ENCODE measurements at regions not wholly inside any gene's neighbourhood (a gene's known extent, or its start where the extent isn't known, plus 50 kb on each side); places are given as distances from the start of the nearest gene placed in this dataset.

DNA sequence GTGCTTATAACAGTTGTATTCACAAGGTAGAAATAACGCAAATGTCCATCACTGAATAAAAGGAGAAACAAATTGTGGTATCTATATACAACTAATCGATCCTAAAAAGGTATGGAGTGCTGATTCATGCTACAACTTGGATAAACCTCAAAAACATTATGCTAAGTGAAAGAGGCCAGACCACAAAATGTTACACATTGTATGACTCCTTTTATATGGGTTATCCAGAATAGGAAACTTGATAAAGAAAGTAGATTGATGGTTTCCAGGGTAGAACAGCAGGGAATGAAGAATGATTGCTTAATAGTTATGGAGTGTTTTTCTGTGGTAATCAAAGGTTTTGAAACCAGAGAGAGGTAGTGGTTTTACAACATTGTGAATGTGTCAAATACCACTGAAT is 432.2 kb upstream of the TRIB2 start:
- H3K4me2 ChIP-seq (ENCODE audit: control insufficient read depth, extremely low read depth, insufficient read depth, low read depth, low read length), result no peak overlapping the region

DNA sequence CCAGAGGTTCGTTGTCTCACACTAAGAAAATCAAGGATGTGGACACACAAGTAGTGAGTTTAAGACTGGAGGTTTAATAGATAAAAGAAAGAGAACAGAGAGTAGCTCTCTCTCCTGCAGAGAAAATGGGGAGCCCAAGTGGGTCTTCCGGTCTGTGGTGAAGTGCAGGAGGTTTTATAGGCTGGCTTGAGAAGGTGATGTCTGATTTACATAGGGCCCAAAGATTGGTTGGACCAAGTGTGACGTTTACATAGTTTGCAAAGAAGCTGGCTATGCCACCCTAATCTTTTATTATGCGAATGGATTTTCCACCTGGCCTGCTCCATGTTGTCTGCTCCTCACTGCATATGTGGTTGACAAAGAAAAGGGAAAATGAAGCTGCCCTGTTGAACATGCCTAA is 430.4 kb upstream of the TRIB2 start:
- no peak overlapping the region for H3K27ac ChIP-seq (ENCODE audit: control insufficient read depth, insufficient read depth, low read length)
- peaks cover 27% of the 10 kb centered on the region for H3K4me1 ChIP-seq (ENCODE audit: control insufficient read depth, extremely low read depth, insufficient read depth, low read length)

More for the DNA sequence above, 432.2 kb upstream of the TRIB2 start:
- H3K27me3 ChIP-seq (ENCODE audit: control insufficient read depth, extremely low read depth, insufficient read depth, low read length), result no peaks in the 10 kb centered on the region
- H4K20me1 ChIP-seq (ENCODE audit: control insufficient read depth, extremely low read depth, insufficient read depth, low read length), result no peaks in the 10 kb centered on the region
- no peak overlapping the region for H3K9ac ChIP-seq (ENCODE audit: control insufficient read depth, extremely low read depth, insufficient read depth, low read length)
- dilution Hi-C loops (cut with MboI; ENCODE audit: extremely low pct_ligation_motif_present, low sequenced_read_pairs), result no loop called here
- no peak for TF ChIP-seq EZH2 (IDR thresholded peaks at IDR 0.05; ENCODE audit: low read length)
- TF ChIP-seq, protein P1, sequence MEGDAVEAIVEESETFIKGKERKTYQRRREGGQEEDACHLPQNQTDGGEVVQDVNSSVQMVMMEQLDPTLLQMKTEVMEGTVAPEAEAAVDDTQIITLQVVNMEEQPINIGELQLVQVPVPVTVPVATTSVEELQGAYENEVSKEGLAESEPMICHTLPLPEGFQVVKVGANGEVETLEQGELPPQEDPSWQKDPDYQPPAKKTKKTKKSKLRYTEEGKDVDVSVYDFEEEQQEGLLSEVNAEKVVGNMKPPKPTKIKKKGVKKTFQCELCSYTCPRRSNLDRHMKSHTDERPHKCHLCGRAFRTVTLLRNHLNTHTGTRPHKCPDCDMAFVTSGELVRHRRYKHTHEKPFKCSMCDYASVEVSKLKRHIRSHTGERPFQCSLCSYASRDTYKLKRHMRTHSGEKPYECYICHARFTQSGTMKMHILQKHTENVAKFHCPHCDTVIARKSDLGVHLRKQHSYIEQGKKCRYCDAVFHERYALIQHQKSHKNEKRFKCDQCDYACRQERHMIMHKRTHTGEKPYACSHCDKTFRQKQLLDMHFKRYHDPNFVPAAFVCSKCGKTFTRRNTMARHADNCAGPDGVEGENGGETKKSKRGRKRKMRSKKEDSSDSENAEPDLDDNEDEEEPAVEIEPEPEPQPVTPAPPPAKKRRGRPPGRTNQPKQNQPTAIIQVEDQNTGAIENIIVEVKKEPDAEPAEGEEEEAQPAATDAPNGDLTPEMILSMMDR (optimal IDR thresholded peaks at IDR 0.05 in 1 of 3, IDR thresholded peaks at IDR 0.05 in 1 of 3, conservative IDR thresholded peaks at IDR 0.05 in 1 of 3; ENCODE audit: extremely low read depth in 1 of 3, insufficient read depth in 2 of 3, low read length in 3 of 3), result no peak
- H3K4me3 ChIP-seq (ENCODE audit: control insufficient read depth in 2 of 3, extremely low read depth in 1 of 3, insufficient read depth in 2 of 3, low read depth in 1 of 3, low read length in 3 of 3), result no peak overlapping the region
- no peak overlapping the region for H3K27ac ChIP-seq (ENCODE audit: control insufficient read depth, insufficient read depth, low read length)
- H3K4me1 ChIP-seq (ENCODE audit: control insufficient read depth, extremely low read depth, insufficient read depth, low read length), result peaks cover 27% of the 10 kb centered on the region
- H3K9me1 ChIP-seq (ENCODE audit: control insufficient read depth, extremely low read depth, insufficient read depth, low read length), result no peaks in the 10 kb centered on the region
- no peaks in the 10 kb centered on the region for H3K36me3 ChIP-seq (ENCODE audit: control insufficient read depth in 2 of 2, extremely low read depth in 1 of 2, insufficient read depth in 2 of 2, low read length in 2 of 2)
- no peak overlapping the region for H2AFZ ChIP-seq (ENCODE audit: control insufficient read depth, low read length)
- DNase-seq (ENCODE audit: low read depth, low spot score) (peak; percentile 21), FAIRE-seq (peak; percentile 56)
- H3K79me2 ChIP-seq (ENCODE audit: control insufficient read depth, insufficient read depth, low read length), result no peaks in the 10 kb centered on the region
- H3K9me3 ChIP-seq (ENCODE audit: control insufficient read depth, low read depth, low read length), result no peaks in the 10 kb centered on the region

DNA sequence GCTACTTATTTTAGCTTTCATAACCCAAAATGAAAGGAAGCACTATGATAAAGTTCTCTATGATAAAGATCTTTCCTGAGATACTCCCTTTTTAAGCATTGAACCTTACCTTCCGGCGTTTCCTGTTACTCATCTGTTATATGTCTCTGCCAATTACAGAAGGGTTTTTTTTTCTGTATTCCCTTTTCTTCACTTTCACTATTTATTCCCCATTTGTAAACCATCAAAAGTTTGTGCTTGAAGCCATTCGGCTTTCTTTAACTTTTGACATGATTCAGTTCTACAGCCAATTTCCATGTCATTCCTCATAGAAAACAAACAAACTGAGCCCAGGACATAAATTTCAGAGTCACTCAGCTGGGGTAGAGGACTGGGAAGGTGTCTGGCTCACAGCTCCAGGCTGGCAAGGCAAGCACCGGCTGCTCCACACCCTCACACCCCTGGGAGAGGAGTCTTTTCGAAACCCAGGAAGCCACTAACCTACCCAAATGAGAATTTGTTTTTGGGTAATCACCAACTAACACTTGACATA is 429.4 kb upstream of the TRIB2 start:
- no peaks in the 10 kb centered on the region for H3K27me3 ChIP-seq (ENCODE audit: control insufficient read depth, extremely low read depth, insufficient read depth, low read length)
- H3K4me1 ChIP-seq (ENCODE audit: control insufficient read depth, extremely low read depth, insufficient read depth, low read length), result peaks cover 27% of the 10 kb centered on the region
- H2AFZ ChIP-seq (ENCODE audit: control insufficient read depth, low read length), result peak overlapping the region; percentile 6
- FAIRE-seq (peak; percentile 87), DNase-seq (ENCODE audit: low read depth, low spot score) (no peak)
- no peaks in the 10 kb centered on the region for H3K9me1 ChIP-seq (ENCODE audit: control insufficient read depth, extremely low read depth, insufficient read depth, low read length)
- TF ChIP-seq, protein P1 (optimal IDR thresholded peaks at IDR 0.05 in 1 of 3, IDR thresholded peaks at IDR 0.05 in 1 of 3, conservative IDR thresholded peaks at IDR 0.05 in 1 of 3; ENCODE audit: extremely low read depth in 1 of 3, insufficient read depth in 2 of 3, low read length in 3 of 3), result no peak
- no peak for TF ChIP-seq EZH2 (IDR thresholded peaks at IDR 0.05; ENCODE audit: low read length)
- peak overlapping the region; percentile 12 for H3K9ac ChIP-seq (ENCODE audit: control insufficient read depth, extremely low read depth, insufficient read depth, low read length)
- no peaks in the 10 kb centered on the region for H3K79me2 ChIP-seq (ENCODE audit: control insufficient read depth, insufficient read depth, low read length)
- peak overlapping the region in 2 of 3 experiments; percentile 39 to 58 for H3K4me3 ChIP-seq (ENCODE audit: control insufficient read depth in 2 of 3, extremely low read depth in 1 of 3, insufficient read depth in 2 of 3, low read depth in 1 of 3, low read length in 3 of 3)
- H3K4me2 ChIP-seq (ENCODE audit: control insufficient read depth, extremely low read depth, insufficient read depth, low read depth, low read length), result peak overlapping the region; percentile 86
- H4K20me1 ChIP-seq (ENCODE audit: control insufficient read depth, extremely low read depth, insufficient read depth, low read length), result no peaks in the 10 kb centered on the region
- H3K36me3 ChIP-seq (ENCODE audit: control insufficient read depth in 2 of 2, extremely low read depth in 1 of 2, insufficient read depth in 2 of 2, low read length in 2 of 2), result no peaks in the 10 kb centered on the region
- dilution Hi-C loops (cut with MboI; ENCODE audit: extremely low pct_ligation_motif_present, low sequenced_read_pairs), result no loop called here
- peak overlapping the region; percentile 36 for H3K27ac ChIP-seq (ENCODE audit: control insufficient read depth, insufficient read depth, low read length)
- H3K9me3 ChIP-seq (ENCODE audit: control insufficient read depth, low read depth, low read length), result no peaks in the 10 kb centered on the region

More for the DNA sequence above, 430.4 kb upstream of the TRIB2 start:
- Histone ChIP-seq H2AFZ (ENCODE audit: control insufficient read depth, low read length) (peak overlapping the region; percentile 49), H3K9ac (ENCODE audit: control insufficient read depth, extremely low read depth, insufficient read depth, low read length) (no peak overlapping the region), H3K79me2 (ENCODE audit: control insufficient read depth, insufficient read depth, low read length) (no peaks in the 10 kb centered on the region), H3K4me2 (ENCODE audit: control insufficient read depth, extremely low read depth, insufficient read depth, low read depth, low read length) (peak overlapping the region; percentile 86), H3K36me3 (ENCODE audit: control insufficient read depth in 2 of 2, extremely low read depth in 1 of 2, insufficient read depth in 2 of 2, low read length in 2 of 2) (no peaks in the 10 kb centered on the region), H3K4me3 (ENCODE audit: control insufficient read depth in 2 of 3, extremely low read depth in 1 of 3, insufficient read depth in 2 of 3, low read depth in 1 of 3, low read length in 3 of 3) (no peak overlapping the region), H3K27me3 (ENCODE audit: control insufficient read depth, extremely low read depth, insufficient read depth, low read length) (no peaks in the 10 kb centered on the region), H3K9me1 (ENCODE audit: control insufficient read depth, extremely low read depth, insufficient read depth, low read length) (no peaks in the 10 kb centered on the region), H3K9me3 (ENCODE audit: control insufficient read depth, low read depth, low read length) (no peaks in the 10 kb centered on the region), H4K20me1 (ENCODE audit: control insufficient read depth, extremely low read depth, insufficient read depth, low read length) (no peaks in the 10 kb centered on the region)
- no peak for DNase-seq (ENCODE audit: low read depth, low spot score)
- FAIRE-seq, result no peak
- no peak for TF ChIP-seq EZH2 (IDR thresholded peaks at IDR 0.05; ENCODE audit: low read length)
- dilution Hi-C loops (cut with MboI; ENCODE audit: extremely low pct_ligation_motif_present, low sequenced_read_pairs), result no loop called here
